GM23338 (cell line): ENCODE measurements at regions not wholly inside any gene's neighbourhood (a gene's known extent, or its start where the extent isn't known, plus 50 kb on each side); places are given as distances from the start of the nearest gene placed in this dataset.

Source experiments
- EZH2 ChIP-seq: fragments of 200-600 bp; sonication (generic); IDR thresholded peaks from one replicate; pipeline ENCODE4 v1.8.0; 2017; ENCODE audit warnings: antibody characterized with exemption, mild to moderate bottlenecking, low read depth; ENCODE audit not compliant: unreplicated experiment
- EZH2phosphoT487 ChIP-seq: fragments of 200-600 bp; sonication (generic); IDR thresholded peaks from one replicate; pipeline ENCODE4 v1.8.1; 2018; ENCODE audit warnings: antibody characterized with exemption; ENCODE audit not compliant: unreplicated experiment
- POLR2AphosphoS5 ChIP-seq: IDR thresholded peaks from 2 replicates; pipeline ENCODE4 v1.6.1; 2016; ENCODE audit warnings: antibody characterized with exemption, low read depth
- TF ChIP-seq, protein P1 (sequence below), 2 experiments: fragments of 200-600 bp in 1 of 2; sonication (generic) in 1 of 2; conservative IDR thresholded peaks; 2 replicates each; pipeline versions ENCODE4 v1.5.1 to v1.6.1; 2016 to 2017; ENCODE audit warnings: antibody characterized with exemption in 2 of 2, low read depth in 2 of 2, mild to moderate bottlenecking in 2 of 2, moderate library complexity in 1 of 2

- TF ChIP-seq, protein P1, sequence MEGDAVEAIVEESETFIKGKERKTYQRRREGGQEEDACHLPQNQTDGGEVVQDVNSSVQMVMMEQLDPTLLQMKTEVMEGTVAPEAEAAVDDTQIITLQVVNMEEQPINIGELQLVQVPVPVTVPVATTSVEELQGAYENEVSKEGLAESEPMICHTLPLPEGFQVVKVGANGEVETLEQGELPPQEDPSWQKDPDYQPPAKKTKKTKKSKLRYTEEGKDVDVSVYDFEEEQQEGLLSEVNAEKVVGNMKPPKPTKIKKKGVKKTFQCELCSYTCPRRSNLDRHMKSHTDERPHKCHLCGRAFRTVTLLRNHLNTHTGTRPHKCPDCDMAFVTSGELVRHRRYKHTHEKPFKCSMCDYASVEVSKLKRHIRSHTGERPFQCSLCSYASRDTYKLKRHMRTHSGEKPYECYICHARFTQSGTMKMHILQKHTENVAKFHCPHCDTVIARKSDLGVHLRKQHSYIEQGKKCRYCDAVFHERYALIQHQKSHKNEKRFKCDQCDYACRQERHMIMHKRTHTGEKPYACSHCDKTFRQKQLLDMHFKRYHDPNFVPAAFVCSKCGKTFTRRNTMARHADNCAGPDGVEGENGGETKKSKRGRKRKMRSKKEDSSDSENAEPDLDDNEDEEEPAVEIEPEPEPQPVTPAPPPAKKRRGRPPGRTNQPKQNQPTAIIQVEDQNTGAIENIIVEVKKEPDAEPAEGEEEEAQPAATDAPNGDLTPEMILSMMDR (conservative IDR thresholded peaks at IDR 0.05; ENCODE audit: low read depth in 2 of 2) = no peak
- TF ChIP-seq EZH2phosphoT487 = no peak
- TF ChIP-seq EZH2 = no peak
- TF ChIP-seq POLR2AphosphoS5 = no peak
These were observed 167.6 kb upstream of the ANK2 start for GRCh38 chr4:112881842-112882241.
